ENCODE measurements at regions not wholly inside any gene's neighbourhood (a gene's known extent, or its start where the extent isn't known, plus 50 kb on each side); places are given as distances from the start of the nearest gene placed in this dataset.

GRCh38 chr1:195754303-195754702 is 853.9 kb downstream of the KCNT2 start:
- H4K20me1 ChIP-seq (ENCODE audit: insufficient read depth, low read length) = no peaks in the 10 kb centered on the region
- H3K79me2 ChIP-seq (ENCODE audit: insufficient read depth, low read length) = no peaks in the 10 kb centered on the region
- no peaks in the 10 kb centered on the region for H3K9me2 ChIP-seq (ENCODE audit: low read depth, low read length)
- H3K36me3 ChIP-seq (ENCODE audit: insufficient read depth, low read length) = no peaks in the 10 kb centered on the region
- H3K4me1 ChIP-seq (ENCODE audit: insufficient read depth, low read length, severe bottlenecking) = peaks cover 3% of the 10 kb centered on the region
- no peaks in the 10 kb centered on the region for H3F3A ChIP-seq (ENCODE audit: insufficient read depth, low read length)
- no peak overlapping the region for H3K9ac ChIP-seq (ENCODE audit: low read length)
- H2AFZ ChIP-seq (ENCODE audit: low read length) = no peak overlapping the region
- TF ChIP-seq EZH2 (IDR thresholded peaks at IDR 0.05; ENCODE audit: borderline replicate concordance, low read length) = no peak
- TF ChIP-seq, protein P1, sequence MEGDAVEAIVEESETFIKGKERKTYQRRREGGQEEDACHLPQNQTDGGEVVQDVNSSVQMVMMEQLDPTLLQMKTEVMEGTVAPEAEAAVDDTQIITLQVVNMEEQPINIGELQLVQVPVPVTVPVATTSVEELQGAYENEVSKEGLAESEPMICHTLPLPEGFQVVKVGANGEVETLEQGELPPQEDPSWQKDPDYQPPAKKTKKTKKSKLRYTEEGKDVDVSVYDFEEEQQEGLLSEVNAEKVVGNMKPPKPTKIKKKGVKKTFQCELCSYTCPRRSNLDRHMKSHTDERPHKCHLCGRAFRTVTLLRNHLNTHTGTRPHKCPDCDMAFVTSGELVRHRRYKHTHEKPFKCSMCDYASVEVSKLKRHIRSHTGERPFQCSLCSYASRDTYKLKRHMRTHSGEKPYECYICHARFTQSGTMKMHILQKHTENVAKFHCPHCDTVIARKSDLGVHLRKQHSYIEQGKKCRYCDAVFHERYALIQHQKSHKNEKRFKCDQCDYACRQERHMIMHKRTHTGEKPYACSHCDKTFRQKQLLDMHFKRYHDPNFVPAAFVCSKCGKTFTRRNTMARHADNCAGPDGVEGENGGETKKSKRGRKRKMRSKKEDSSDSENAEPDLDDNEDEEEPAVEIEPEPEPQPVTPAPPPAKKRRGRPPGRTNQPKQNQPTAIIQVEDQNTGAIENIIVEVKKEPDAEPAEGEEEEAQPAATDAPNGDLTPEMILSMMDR (IDR thresholded peaks at IDR 0.05; ENCODE audit: low read length) = no peak
- no peaks in the 10 kb centered on the region for H3K9me3 ChIP-seq (ENCODE audit: low read length)
- no peak overlapping the region for H3K4me2 ChIP-seq (ENCODE audit: low read length)
- H3K27ac ChIP-seq (ENCODE audit: low read depth, low read length, poor library complexity, severe bottlenecking) = no peak overlapping the region
- no peak overlapping the region for H3K4me3 ChIP-seq (ENCODE audit: low read depth, low read length, poor library complexity, severe bottlenecking)
- H3K27me3 ChIP-seq (ENCODE audit: insufficient read depth, low read length) = no peaks in the 10 kb centered on the region

- no peak overlapping the region for H2AFZ ChIP-seq (ENCODE audit: low read length)
- H3K9me3 ChIP-seq (ENCODE audit: low read length) = no peaks in the 10 kb centered on the region
- H3K4me1 ChIP-seq (ENCODE audit: insufficient read depth, low read length, severe bottlenecking) = peaks cover 3% of the 10 kb centered on the region
- no peak overlapping the region for H3K4me3 ChIP-seq (ENCODE audit: low read depth, low read length, poor library complexity, severe bottlenecking)
- TF ChIP-seq, protein P1 (IDR thresholded peaks at IDR 0.05; ENCODE audit: low read length) = no peak
- TF ChIP-seq EZH2 (IDR thresholded peaks at IDR 0.05; ENCODE audit: borderline replicate concordance, low read length) = no peak
- H3K79me2 ChIP-seq (ENCODE audit: insufficient read depth, low read length) = no peaks in the 10 kb centered on the region
- H3K27ac ChIP-seq (ENCODE audit: low read depth, low read length, poor library complexity, severe bottlenecking) = no peak overlapping the region
- H3F3A ChIP-seq (ENCODE audit: insufficient read depth, low read length) = no peaks in the 10 kb centered on the region
- H3K9ac ChIP-seq (ENCODE audit: low read length) = no peak overlapping the region
- H3K36me3 ChIP-seq (ENCODE audit: insufficient read depth, low read length) = no peaks in the 10 kb centered on the region
- H4K20me1 ChIP-seq (ENCODE audit: insufficient read depth, low read length) = no peaks in the 10 kb centered on the region
- H3K9me2 ChIP-seq (ENCODE audit: low read depth, low read length) = no peaks in the 10 kb centered on the region
- H3K4me2 ChIP-seq (ENCODE audit: low read length) = no peak overlapping the region
- no peaks in the 10 kb centered on the region for H3K27me3 ChIP-seq (ENCODE audit: insufficient read depth, low read length)
Observed at GRCh38 chr1:195748969-195749368, 859.3 kb downstream of the KCNT2 start.

DNA sequence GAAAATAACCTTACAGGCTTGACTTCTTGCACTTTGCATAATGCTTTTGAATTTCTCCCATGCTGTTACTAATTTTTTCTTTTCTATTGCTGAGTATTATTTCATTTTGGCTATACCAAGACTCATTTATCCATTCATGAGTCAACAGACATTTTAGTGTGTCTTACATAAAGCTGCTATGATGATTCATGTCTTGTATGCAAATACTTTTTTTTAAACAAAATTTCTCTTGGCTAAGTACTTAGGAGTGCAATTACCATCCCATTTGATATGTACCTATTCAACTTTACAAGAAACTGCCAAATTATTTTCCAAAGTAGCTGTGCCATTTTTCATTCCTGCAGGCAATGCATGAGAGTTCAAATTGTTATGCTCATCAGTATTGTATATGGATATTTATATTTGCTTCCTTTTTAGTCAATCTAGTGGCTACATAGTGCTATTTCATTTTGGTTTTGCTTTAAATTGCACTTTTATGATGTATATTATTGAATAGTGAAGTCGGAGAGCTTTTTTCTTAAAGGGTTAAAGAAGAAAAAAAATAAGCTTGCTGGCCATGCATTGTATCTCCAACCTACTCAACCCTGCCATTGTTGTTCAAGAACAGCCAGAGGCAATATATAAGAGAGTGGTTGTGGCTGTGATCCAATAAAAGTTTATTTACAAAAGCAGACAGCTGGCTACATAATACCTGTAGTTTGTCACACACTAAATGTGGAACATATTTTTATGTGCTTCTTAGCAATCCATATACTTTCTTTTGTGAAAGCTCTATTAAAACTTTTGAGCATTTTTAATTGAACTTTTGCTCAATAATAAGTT is 862.8 kb downstream of the KCNT2 start:
- no peaks in the 10 kb centered on the region for H4K20me1 ChIP-seq (ENCODE audit: insufficient read depth, low read length)
- no peaks in the 10 kb centered on the region for H3K36me3 ChIP-seq (ENCODE audit: insufficient read depth, low read length)
- peaks cover 3% of the 10 kb centered on the region for H3K4me1 ChIP-seq (ENCODE audit: insufficient read depth, low read length, severe bottlenecking)
- no peak overlapping the region for H3K4me2 ChIP-seq (ENCODE audit: low read length)
- H3K27ac ChIP-seq (ENCODE audit: low read depth, low read length, poor library complexity, severe bottlenecking) = no peak overlapping the region
- no peak overlapping the region for H3K4me3 ChIP-seq (ENCODE audit: low read depth, low read length, poor library complexity, severe bottlenecking)
- H3K79me2 ChIP-seq (ENCODE audit: insufficient read depth, low read length) = no peaks in the 10 kb centered on the region
- no peak overlapping the region for H3K9ac ChIP-seq (ENCODE audit: low read length)
- H3K9me3 ChIP-seq (ENCODE audit: low read length) = no peaks in the 10 kb centered on the region
- TF ChIP-seq, protein P1 (IDR thresholded peaks at IDR 0.05; ENCODE audit: low read length) = no peak
- TF ChIP-seq EZH2 (IDR thresholded peaks at IDR 0.05; ENCODE audit: borderline replicate concordance, low read length) = no peak
- H3K9me2 ChIP-seq (ENCODE audit: low read depth, low read length) = no peaks in the 10 kb centered on the region
- H3K27me3 ChIP-seq (ENCODE audit: insufficient read depth, low read length) = no peaks in the 10 kb centered on the region
- H2AFZ ChIP-seq (ENCODE audit: low read length) = no peak overlapping the region
- H3F3A ChIP-seq (ENCODE audit: insufficient read depth, low read length) = no peaks in the 10 kb centered on the region
